ENCODE measurements at regions not wholly inside any gene's neighbourhood (a gene's known extent, or its start where the extent isn't known, plus 50 kb on each side); places are given as distances from the start of the nearest gene placed in this dataset.

DNA sequence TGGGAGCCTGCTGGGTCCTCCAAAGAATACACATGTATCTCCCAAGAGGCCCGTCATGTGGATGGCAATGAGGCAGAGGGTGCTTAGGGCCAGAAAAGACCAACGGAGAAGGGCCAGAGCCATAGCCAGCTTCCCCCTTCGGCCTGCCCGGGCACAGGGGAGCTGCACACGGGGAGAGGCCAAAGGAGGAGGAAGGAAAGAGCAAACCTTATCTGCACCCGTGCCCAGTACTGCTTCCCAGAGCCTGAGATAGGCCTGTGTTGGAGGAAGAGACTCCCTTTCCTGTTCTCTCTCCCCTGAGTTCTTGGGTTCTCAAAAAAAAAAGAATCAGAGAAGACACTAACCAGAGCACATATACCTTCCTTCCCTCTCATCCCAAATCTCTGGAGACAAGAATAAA lies 250.3 kb downstream of the ANAPC1 start:
- no peak for TF ChIP-seq EZH2 (IDR thresholded peaks at IDR 0.05; ENCODE audit: borderline replicate concordance, low read length)
- TF ChIP-seq CTCF (conservative IDR thresholded peaks at IDR 0.05 in 1 of 2, IDR thresholded peaks at IDR 0.05 in 1 of 2; ENCODE audit: extremely low read depth in 1 of 2, insufficient read depth in 1 of 2, low read depth in 1 of 2, low read length in 2 of 2): no peak

All from mammary epithelial cell (primary cell).